ENCODE measurements at regions not wholly inside any gene's neighbourhood (a gene's known extent, or its start where the extent isn't known, plus 50 kb on each side); places are given as distances from the start of the nearest gene placed in this dataset.

GRCh38 chrX:13472975-13473374 is 96.4 kb upstream of the EGFL6 start:
- H3K9me3 ChIP-seq (ENCODE audit: control insufficient read depth, insufficient read depth, low read length), result no peaks in the 10 kb centered on the region
- H3K4me3 ChIP-seq (ENCODE audit: low read depth, low read length), result no peak overlapping the region
- H3K27ac ChIP-seq (ENCODE audit: low read depth, low read length), result peak overlapping the region; percentile 12
- H3K27me3 ChIP-seq (ENCODE audit: control insufficient read depth, insufficient read depth, low read length), result no peaks in the 10 kb centered on the region
- POLR2A ChIA-PET, result no interaction called here
- no peak for DNase-seq (ENCODE audit: low read depth, low spot score)
- CTCF ChIA-PET, result interaction anchor here (1.0 kb wide), 1 partner anchor 45 kb away, joined by 3 read pairs; no protein-coding TSS in a partner anchor
- TF ChIP-seq CTCF (IDR thresholded peaks at IDR 0.05; ENCODE audit: low read depth, low read length), result no peak

GRCh38 chrX:13471269-13471668 is 98.1 kb upstream of the EGFL6 start:
- no peaks in the 10 kb centered on the region for H3K9me3 ChIP-seq (ENCODE audit: control insufficient read depth, insufficient read depth, low read length)
- H3K4me3 ChIP-seq (ENCODE audit: low read depth, low read length), result no peak overlapping the region
- H3K27me3 ChIP-seq (ENCODE audit: control insufficient read depth, insufficient read depth, low read length), result no peaks in the 10 kb centered on the region
- POLR2A ChIA-PET, result no interaction called here
- CTCF ChIA-PET, result interaction anchor here (0.7 to 1.2 kb wide), 2 partner anchors 16 to 525 kb away, joined by 3 to 4 read pairs; no protein-coding TSS in a partner anchor
- H3K27ac ChIP-seq (ENCODE audit: low read depth, low read length), result no peak overlapping the region
- no peak for DNase-seq (ENCODE audit: low read depth, low spot score)
- no peak for TF ChIP-seq CTCF (IDR thresholded peaks at IDR 0.05; ENCODE audit: low read depth, low read length)

DNA sequence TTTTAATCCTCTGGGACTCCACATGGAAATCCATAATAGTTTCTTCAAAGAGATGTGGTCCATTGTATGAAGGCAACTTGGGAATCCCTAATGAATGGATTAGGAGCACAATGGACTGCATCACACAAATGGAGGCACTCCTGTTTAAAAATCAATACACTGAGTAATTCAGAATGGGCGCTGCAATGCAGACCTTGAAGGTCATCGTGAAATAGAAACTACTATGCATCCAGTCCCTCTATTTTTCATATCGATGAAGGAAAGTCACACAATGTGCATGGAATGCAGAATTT is 98.8 kb upstream of the EGFL6 start:
- ChIA-PET CTCF (no interaction called here), POLR2A (no interaction called here)
- DNase-seq (ENCODE audit: low read depth, low spot score), result no peak
- H3K27me3 ChIP-seq (ENCODE audit: control insufficient read depth, insufficient read depth, low read length), result no peaks in the 10 kb centered on the region
- no peak overlapping the region for H3K4me3 ChIP-seq (ENCODE audit: low read depth, low read length)
- no peak overlapping the region for H3K27ac ChIP-seq (ENCODE audit: low read depth, low read length)
- TF ChIP-seq CTCF (IDR thresholded peaks at IDR 0.05; ENCODE audit: low read depth, low read length), result no peak
- H3K9me3 ChIP-seq (ENCODE audit: control insufficient read depth, insufficient read depth, low read length), result no peaks in the 10 kb centered on the region

GRCh38 chrX:13469963-13470684 is 99.3 kb upstream of the EGFL6 start:
- Histone ChIP-seq H3K27me3 (ENCODE audit: control insufficient read depth, insufficient read depth, low read length) (no peaks in the 10 kb centered on the region), H3K4me3 (ENCODE audit: low read depth, low read length) (no peak overlapping the region), H3K9me3 (ENCODE audit: control insufficient read depth, insufficient read depth, low read length) (no peaks in the 10 kb centered on the region), H3K27ac (ENCODE audit: low read depth, low read length) (no peak overlapping the region)
- POLR2A ChIA-PET, result no interaction called here
- no peak for DNase-seq (ENCODE audit: low read depth, low spot score)
- CTCF ChIA-PET, result interaction anchor here (0.9 kb wide), 1 partner anchor 523 kb away, joined by 3 read pairs; no protein-coding TSS in a partner anchor
- no peak for TF ChIP-seq CTCF (IDR thresholded peaks at IDR 0.05; ENCODE audit: low read depth, low read length)

DNA sequence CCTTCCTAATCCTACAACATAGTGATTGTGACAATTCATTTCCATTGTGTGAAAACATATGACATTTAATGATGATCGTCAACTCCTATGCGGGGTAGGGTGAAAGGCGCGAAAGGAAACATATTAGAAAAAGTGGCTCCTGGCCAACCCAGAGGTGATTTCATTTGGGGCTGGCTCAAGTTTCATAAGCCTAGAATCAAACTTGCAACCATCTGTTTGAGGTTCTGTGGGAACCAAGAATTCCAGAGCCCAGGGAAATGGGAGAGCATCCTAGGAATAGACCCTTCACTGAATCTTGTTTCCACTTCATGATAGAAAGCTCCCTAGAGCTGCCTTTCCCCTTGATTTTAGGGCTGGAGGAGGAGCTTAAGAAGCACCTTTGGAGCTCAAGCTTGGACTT is 101.3 kb upstream of the EGFL6 start:
- Histone ChIP-seq H3K4me3 (ENCODE audit: low read depth, low read length) (no peak overlapping the region), H3K27me3 (ENCODE audit: control insufficient read depth, insufficient read depth, low read length) (no peaks in the 10 kb centered on the region), H3K27ac (ENCODE audit: low read depth, low read length) (no peak overlapping the region), H3K9me3 (ENCODE audit: control insufficient read depth, insufficient read depth, low read length) (no peaks in the 10 kb centered on the region)
- no peak for DNase-seq (ENCODE audit: low read depth, low spot score)
- no peak for TF ChIP-seq CTCF (IDR thresholded peaks at IDR 0.05; ENCODE audit: low read depth, low read length)
- ChIA-PET CTCF (no interaction called here), POLR2A (interaction anchor here (1.4 kb wide), 1 partner anchor 493 kb away, joined by 3 read pairs; the partner anchor contains the start of gene TMSB4X)

Data from AG04450 (cell line).